Head of caudate nucleus (tissue), 42 donors: ENCODE measurements at regions not wholly inside any gene's neighbourhood (a gene's known extent, or its start where the extent isn't known, plus 50 kb on each side); places are given as distances from the start of the nearest gene placed in this dataset.
"Not testable (repeated sequence)": the region's sequence is repeated elsewhere in the genome, so short reads cannot be mapped to it uniquely, and the experiment has no call there.

Experiments
- DNase-seq, 42 donors: peaks; one replicate each; pipeline versions ENCODE4 v3.0.0 to v3.0.0-alpha.2; 2020 to 2021; ENCODE audit warnings: mixed read lengths in 7 of 42
- intact Hi-C: fragments of 100-400 bp; cut with DNase I; formaldehyde crosslinking; loops from one replicate; pipeline ENCODE4 v1.15.0; 2022

- intact Hi-C loops = no loop called here
- no peak for DNase-seq
These were observed 383.3 kb downstream of the PSAT1 start for GRCh38 chr9:78680196-78680595.

- intact Hi-C loops = no loop called here
- DNase-seq = no peak
These were observed 385.3 kb downstream of the PSAT1 start for GRCh38 chr9:78682216-78682615.

- no peak for DNase-seq
These were observed 388.5 kb downstream of the PSAT1 start for GRCh38 chr9:78685471-78685870.

GRCh38 chr9:78688796-78689195 is 391.9 kb downstream of the PSAT1 start:
- intact Hi-C loops = no loop called here

More at GRCh38 chr9:78685471-78685870, 388.5 kb downstream of the PSAT1 start:
- intact Hi-C loops = no loop called here

GRCh38 chr9:78691542-78691941 is 394.6 kb downstream of the PSAT1 start:
- intact Hi-C loops = no loop called here
- peak in 1 of 42 donors; percentile 2 for DNase-seq

More at GRCh38 chr9:78688796-78689195, 391.9 kb downstream of the PSAT1 start:
- DNase-seq = no peak

- intact Hi-C loops = no loop called here
- DNase-seq = no peak
These were observed 395.9 kb downstream of the PSAT1 start for GRCh38 chr9:78692871-78693270.

GRCh38 chr9:78694974-78695373 is 398.0 kb downstream of the PSAT1 start:
- peak in 36 of 42 donors; percentile 4 to 76 (median 32) for DNase-seq
- intact Hi-C loops = no loop called here

- peak in 27 of 42 donors; percentile 3 to 60 (median 22) for DNase-seq
These were observed 398.6 kb downstream of the PSAT1 start for GRCh38 chr9:78695519-78695918.

GRCh38 chr9:78697618-78698017 is 400.7 kb downstream of the PSAT1 start:
- intact Hi-C loops = no loop called here

More at GRCh38 chr9:78695519-78695918, 398.6 kb downstream of the PSAT1 start:
- intact Hi-C loops = no loop called here

GRCh38 chr9:78698371-78698770 is 401.4 kb downstream of the PSAT1 start:
- no peak for DNase-seq
- intact Hi-C loops = no loop called here

More at GRCh38 chr9:78697618-78698017, 400.7 kb downstream of the PSAT1 start:
- no peak for DNase-seq

GRCh38 chr9:78699217-78699616 is 402.3 kb downstream of the PSAT1 start:
- DNase-seq, intact Hi-C loops: not testable (repeated sequence)

GRCh38 chr9:78704153-78704552 is 407.2 kb downstream of the PSAT1 start:
- DNase-seq = peak in 1 of 42 donors; percentile 3
- intact Hi-C loops = not testable (repeated sequence)

GRCh38 chr9:78707080-78707479 is 410.2 kb downstream of the PSAT1 start:
- DNase-seq = no peak
- intact Hi-C loops = no loop called here

- intact Hi-C loops = no loop called here
- no peak for DNase-seq
These were observed 410.6 kb downstream of the PSAT1 start for GRCh38 chr9:78707481-78707991.

- intact Hi-C loops = no loop called here
- no peak for DNase-seq
These were observed 416.1 kb downstream of the PSAT1 start for GRCh38 chr9:78712903-78713613.

GRCh38 chr9:78713614-78714405 is 416.9 kb downstream of the PSAT1 start:
- intact Hi-C loops = no loop called here
- no peak for DNase-seq

- no peak for DNase-seq
- intact Hi-C loops = no loop called here
These were observed 417.7 kb downstream of the PSAT1 start for GRCh38 chr9:78714576-78714975.

GRCh38 chr9:78719029-78719428 is 422.1 kb downstream of the PSAT1 start:
- intact Hi-C loops, DNase-seq: not testable (repeated sequence)

- intact Hi-C loops = no loop called here
- no peak for DNase-seq
These were observed 428.0 kb downstream of the PSAT1 start for GRCh38 chr9:78724896-78725295.

- intact Hi-C loops = no loop called here
- no peak for DNase-seq
These were observed 428.6 kb downstream of the PSAT1 start for GRCh38 chr9:78725503-78725902.
